Inferior parietal cortex (tissue), 1 donor: ENCODE measurements at regions not wholly inside any gene's neighbourhood (a gene's known extent, or its start where the extent isn't known, plus 50 kb on each side); places are given as distances from the start of the nearest gene placed in this dataset.

Source experiments
- DNase-seq: peaks from one replicate; pipeline ENCODE4 v3.0.0-alpha.2; 2016; ENCODE audit errors: extremely low spot score

- no peak for DNase-seq
Observed at GRCh38 chr17:77488531-77489238, 347.9 kb downstream of the SEC14L1 start.

GRCh38 chr17:77489239-77489892 is 348.6 kb downstream of the SEC14L1 start:
- DNase-seq: no peak

- peak; percentile 46 for DNase-seq
Observed at GRCh38 chr17:77489893-77490255, 349.1 kb downstream of the SEC14L1 start.

- no peak for DNase-seq
Observed at GRCh38 chr17:77490361-77491183, 349.8 kb downstream of the SEC14L1 start.

- DNase-seq: no peak
Observed at GRCh38 chr17:77491921-77492445, 351.2 kb downstream of the SEC14L1 start.

- no peak for DNase-seq
Observed at GRCh38 chr17:77492446-77493237, 351.9 kb downstream of the SEC14L1 start.

GRCh38 chr17:77493238-77493820 is 352.6 kb downstream of the SEC14L1 start:
- DNase-seq: no peak

GRCh38 chr17:77493901-77494663 is 353.3 kb downstream of the SEC14L1 start:
- no peak for DNase-seq

- peak; percentile 78 for DNase-seq
Observed at GRCh38 chr17:77494664-77495435, 354.1 kb downstream of the SEC14L1 start.

GRCh38 chr17:77495575-77495974 is 354.8 kb downstream of the SEC14L1 start:
- no peak for DNase-seq

GRCh38 chr17:77496401-77496801 is 355.6 kb downstream of the SEC14L1 start:
- DNase-seq: no peak

- DNase-seq: no peak
Observed at GRCh38 chr17:77496831-77497577, 356.2 kb downstream of the SEC14L1 start.

- DNase-seq: no peak
Observed at GRCh38 chr17:77497578-77497934, 356.8 kb downstream of the SEC14L1 start.

GRCh38 chr17:77498091-77498741 is 357.4 kb downstream of the SEC14L1 start:
- DNase-seq: no peak

GRCh38 chr17:77498791-77499698 is 358.3 kb downstream of the SEC14L1 start:
- no peak for DNase-seq

- DNase-seq: no peak
Observed at GRCh38 chr17:77499699-77500435, 359.1 kb downstream of the SEC14L1 start.

GRCh38 chr17:77501101-77501566 is 360.4 kb downstream of the SEC14L1 start:
- DNase-seq: no peak
